ENCODE measurements at regions not wholly inside any gene's neighbourhood (a gene's known extent, or its start where the extent isn't known, plus 50 kb on each side); places are given as distances from the start of the nearest gene placed in this dataset.
"Not testable (repeated sequence)": the region's sequence is repeated elsewhere in the genome, so short reads cannot be mapped to it uniquely, and the experiment has no call there.

DNA sequence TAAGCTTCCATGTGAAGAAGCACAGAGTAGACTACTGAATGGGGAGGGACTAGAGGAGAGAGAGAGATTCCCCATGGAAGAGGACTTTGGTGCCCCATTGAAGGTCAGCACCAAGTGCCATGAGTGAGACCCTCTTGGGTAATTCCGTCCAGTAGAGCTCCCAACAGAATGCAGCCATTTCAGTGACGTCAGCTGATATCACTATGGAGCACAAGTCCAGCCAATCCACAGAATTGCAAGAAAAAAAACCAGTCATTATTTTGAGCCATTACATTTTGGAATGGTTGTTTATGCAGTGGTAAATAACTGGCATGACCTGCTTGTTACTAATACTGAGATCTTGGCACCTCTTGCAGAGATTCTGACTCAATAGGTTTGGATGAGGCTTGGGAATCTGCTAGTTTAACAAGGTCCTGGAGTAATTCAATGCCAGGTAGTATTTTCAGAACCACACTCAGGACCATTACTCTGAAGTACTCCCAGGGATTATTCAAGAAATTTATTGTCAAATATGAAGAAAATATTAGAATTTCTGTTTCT is 52.6 kb upstream of the SP8 start:
- no peak for DNase-seq (ENCODE audit: low spot score)

DNA sequence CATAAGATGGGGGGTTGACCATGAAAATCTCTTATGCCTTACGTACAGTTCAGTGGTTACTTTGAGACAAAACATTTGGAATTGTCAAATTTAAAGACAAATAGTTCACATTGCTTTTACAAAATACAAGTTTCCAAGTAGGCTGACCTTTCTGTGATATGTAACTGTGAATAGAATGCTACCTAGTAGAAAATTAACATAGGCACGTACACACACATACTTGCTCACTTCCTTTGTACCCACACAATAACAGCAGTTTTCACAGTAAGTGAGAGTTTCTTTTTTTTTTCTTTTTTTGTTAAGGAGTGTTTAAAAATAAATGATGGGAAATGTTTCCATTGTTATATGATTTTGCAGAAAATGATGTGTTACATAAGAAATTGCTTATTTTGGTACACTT is 53.3 kb upstream of the SP8 start:
- DNase-seq (ENCODE audit: low spot score): no peak

DNA sequence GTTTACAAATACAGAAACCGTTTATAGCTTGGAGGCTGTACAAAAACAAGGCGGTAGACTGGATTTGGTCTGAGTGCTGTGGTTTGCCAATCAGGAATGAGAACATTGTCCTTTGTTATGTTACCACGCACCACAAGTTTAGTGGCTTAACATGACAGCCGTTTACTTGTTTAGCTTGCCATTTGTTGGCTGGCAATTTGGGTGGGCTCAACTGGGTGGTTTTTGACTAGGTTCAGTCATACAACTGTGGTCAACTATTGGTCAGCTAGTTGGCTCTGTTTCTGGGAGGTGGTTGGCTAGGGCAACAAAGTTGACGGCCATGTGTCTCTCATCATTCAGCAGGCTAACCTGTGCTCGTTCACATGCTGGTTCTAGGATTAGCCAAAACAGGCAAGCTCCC is 60.1 kb upstream of the SP8 start:
- DNase-seq (ENCODE audit: low spot score): no peak

DNA sequence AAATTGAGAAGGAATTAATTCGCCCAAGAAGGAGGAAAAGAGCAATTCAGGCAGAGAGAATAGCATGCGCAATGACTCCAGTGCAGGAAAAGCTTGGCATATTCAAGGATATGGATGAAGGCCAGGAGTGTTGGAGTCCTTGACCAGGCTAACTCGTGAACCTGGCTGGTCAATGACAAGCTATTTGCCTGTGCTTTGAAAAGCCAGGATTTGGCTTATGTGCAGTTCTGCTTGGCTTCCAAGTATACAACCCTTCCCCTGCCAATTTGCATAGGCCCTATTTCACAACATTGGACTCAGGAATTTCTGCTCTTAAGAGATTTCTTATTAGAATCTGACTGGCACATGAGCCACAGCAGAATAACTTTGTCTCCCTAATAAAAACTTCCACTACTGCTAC is 72.3 kb upstream of the SP8 start:
- DNase-seq (ENCODE audit: low spot score): no peak

DNA sequence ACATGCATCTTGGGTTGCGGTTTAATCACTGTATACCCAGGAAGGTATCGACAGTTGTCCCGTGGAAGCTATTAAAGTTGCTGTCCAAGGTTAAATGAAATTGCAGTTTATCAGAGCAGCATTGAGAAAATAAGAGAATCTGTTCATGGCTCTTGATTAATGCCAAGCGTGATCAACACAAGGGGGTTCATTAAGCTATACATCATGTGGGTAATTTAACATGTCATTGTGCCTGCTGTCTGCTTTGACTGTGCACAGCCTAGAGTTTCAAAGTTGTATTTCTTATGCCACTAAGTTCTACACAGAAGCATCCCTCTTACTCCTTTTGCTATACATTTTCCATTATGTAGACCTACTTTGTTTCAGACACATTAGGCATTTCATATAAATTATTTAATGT is 74.8 kb upstream of the SP8 start:
- no peak for DNase-seq (ENCODE audit: low spot score)

DNA sequence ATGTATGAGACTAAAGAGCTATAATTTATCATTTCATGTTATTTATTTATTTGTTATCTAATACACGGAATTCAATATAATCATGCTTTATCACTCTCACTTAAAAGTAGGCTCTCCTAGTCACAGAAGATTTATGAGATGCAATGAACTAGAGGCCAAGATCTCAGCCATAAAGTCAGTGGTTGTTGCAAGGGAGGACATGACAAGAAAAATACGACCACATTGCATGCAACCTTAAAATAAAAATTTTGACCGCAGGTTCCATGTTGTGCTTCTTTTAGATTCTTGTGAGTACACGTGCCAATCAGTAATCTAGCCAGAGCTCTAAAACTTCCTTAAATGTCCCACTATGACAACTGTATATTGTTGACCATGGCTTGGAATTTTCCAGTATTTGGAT is 75.9 kb upstream of the SP8 start:
- DNase-seq (ENCODE audit: low spot score): no peak

DNA sequence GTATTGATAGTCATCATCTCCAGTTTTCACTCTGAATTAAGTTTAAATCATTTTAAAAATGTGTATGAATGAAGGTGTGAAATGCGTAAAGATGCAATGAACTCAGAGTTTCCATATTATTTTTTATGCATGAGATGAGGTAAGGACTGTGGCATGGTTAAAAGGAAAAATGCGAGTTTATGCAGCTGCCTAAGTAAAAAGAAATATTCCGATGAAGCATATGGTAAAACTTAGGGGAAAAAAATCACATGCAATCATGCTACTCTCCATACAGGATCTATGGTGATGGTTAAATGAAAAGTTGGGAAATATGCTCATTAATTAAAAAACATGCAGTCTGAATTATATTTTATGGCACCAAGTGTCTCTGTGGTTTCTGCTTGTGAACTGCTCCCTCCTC is 77.5 kb upstream of the SP8 start:
- DNase-seq (ENCODE audit: low spot score): no peak

DNA sequence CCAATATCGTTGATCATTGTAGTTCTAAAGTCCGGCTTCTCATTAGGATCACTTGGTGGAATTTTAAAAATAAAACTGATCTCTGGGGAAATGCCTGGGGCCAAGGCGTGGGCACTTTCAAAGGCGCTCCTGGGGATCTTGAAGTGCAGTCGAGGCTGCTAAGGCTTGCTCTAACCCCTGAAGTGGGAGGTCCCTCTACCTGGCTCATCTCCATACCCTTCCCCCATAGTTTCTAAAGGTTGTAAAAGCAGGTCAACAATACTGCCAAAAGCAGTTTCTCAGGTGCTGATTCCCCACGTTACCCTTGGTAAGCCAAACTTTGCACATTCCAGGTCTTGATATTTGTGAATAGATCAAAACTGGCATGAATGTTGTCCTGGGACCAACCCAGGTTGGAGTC is 79.0 kb upstream of the SP8 start:
- no peak for DNase-seq (ENCODE audit: low spot score)

DNA sequence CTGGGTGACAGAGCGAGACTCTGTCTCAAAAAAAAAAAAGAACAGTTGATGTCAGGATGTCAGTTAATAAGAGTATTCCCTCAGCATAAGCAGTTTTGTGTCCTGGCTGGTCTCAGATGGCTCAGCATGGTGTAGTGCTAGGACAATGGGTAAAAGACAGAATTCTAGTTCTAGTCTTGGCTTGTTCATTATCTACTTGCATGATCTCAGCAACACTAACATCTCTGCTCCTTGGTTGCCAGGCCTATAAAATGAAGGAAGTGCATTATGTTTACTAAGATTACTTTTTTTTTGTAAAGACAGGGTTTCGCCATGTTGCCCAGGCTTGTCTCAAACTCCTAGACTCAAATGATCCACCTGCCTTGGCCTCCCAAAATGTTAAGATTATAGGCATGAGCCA is 84.3 kb upstream of the SP8 start:
- DNase-seq (ENCODE audit: low spot score): no peak

DNA sequence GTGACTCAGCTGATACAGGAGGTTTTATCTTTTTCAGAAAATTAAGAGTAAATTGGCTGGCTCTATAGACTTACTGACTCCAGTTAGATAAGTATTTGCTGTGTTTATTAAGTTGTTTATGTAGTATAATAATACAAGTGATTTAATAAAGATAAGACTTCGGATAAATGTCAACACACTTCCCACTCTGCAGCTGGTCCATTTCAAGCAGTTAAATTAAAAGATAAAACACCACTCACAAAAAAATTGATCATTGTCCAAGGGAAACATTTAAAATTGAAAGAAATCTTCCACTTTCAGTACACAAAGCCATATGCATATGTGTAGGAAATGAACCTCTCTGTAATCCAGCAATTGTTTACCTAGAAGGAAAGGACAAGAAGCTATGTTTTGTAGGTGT is 106.1 kb upstream of the SP8 start:
- DNase-seq (ENCODE audit: low spot score): no peak

DNA sequence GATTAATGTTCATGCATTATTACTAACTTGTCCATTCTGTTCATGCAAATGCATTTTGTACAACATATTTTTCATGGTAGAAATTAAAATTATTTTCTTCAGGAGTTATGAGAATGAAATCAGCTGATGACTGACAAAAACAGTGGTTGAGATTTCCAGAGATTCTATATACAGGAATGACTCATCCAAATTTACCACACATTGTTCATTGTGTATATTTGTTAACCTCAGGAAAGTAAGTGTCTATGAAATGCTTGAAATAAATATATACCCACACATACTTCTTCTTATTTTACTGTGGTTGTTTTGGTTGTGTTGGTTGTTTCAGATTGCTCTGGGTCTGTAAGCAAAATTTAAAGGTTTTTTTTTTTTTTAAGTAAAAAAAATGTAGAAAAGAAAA is 108.1 kb upstream of the SP8 start:
- DNase-seq (ENCODE audit: low spot score): no peak

DNA sequence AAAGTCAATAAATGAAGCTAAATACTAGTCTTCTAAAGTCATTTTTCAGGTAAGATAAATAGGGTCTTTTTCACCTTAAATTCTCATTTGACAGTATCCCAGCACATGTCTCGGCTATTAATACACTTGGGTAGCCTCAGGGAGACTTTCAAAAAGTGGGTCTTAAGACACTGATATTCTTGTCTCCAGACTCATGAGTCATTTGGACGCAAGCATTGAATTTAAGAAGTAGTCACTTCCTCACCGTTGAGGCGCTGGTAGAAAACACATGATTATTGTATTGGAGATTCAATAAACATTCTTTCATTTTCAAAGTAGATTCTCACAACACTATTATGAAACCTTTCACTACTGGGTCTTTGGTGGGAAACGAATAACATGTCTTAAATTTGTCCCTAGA is 108.9 kb upstream of the SP8 start:
- DNase-seq (ENCODE audit: low spot score): no peak

DNA sequence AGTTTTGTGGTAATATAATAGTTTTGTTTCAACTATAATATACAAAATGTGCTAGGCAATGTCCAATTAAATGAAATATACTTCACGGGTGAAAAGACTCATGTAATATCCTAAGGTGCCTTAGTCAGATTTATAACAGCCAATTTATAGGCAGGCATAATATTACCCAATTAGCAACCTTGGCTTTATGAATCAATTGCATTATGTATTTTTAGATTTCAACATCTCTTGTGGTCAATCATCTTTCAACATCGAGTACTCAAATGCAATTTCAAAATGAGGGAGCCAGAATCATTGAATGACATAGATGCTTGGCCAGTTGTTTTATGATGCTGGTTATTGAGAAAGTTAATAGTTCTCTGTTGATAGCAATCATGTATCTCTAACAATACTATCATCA is 110.3 kb upstream of the SP8 start:
- DNase-seq (ENCODE audit: low spot score): no peak

DNA sequence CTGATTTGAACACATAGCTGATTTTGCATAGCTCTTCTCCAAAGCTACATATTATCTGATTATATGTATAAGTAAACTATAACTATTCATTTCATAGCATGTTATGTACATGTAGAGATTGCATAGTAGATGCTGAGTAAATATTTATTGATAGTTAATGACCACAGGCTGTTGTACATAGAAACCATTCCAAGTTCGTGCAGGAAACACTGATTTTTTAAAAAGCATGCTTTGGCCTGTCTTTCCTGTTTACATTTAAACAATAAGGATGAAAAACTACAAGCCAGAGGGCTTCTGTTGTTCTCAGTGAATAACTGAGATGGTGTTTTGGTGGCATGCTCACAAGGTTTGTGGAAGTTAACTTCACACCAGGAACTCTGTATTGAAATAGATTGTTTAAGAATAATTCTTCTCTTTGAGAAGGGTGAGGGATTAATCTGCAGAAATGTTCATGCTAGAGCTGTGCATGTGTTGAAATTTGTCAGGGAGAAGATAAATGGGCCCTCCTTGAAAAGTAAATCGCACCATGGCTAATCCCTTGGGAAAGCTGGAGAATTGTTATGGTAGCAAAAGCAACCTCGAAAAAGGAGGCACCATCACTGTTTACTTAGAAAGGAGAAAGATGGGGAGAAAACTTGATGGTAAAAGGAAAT is 120.2 kb upstream of the SP8 start:
- no peak for DNase-seq (ENCODE audit: low spot score)

DNA sequence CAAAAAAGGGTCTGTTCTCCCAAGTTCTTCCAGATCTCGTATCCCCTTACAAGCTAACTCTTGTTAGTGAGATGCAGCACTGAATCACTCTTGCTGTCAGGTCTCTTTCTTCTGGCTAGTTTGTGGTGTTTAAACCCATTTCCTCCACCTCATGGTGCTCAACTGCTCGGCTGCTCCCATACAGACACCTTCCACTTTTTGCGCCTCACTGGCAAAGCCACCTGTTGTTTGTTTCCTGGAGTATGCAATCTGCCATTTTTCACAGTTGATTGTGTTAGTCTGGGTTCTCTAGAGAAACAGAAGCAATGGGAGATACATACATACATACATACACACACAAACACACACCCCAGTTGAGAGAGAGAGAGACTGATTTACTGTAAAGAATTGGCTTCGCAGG is 124.4 kb upstream of the SP8 start:
- no peak for DNase-seq (ENCODE audit: low spot score)

DNA sequence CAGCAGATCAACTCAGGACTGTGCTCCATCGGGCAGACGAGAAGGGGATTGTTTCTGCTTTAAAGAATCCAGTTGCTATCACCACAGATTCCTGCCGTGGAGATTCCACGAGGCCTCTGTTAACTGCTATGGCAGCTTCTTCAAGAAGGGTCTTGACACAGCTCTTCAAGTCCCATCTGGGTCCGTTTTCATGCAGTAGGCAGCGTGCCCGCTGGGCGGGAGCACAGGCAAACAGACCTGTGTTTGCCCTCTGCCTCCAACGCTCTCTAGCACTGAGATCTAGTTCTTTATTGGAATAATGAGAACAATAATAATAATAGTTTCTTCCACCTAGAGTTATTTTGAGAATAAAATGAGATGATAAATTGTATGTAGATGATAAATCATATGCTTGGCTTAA is 127.2 kb upstream of the SP8 start:
- no peak for DNase-seq (ENCODE audit: low spot score)

DNA sequence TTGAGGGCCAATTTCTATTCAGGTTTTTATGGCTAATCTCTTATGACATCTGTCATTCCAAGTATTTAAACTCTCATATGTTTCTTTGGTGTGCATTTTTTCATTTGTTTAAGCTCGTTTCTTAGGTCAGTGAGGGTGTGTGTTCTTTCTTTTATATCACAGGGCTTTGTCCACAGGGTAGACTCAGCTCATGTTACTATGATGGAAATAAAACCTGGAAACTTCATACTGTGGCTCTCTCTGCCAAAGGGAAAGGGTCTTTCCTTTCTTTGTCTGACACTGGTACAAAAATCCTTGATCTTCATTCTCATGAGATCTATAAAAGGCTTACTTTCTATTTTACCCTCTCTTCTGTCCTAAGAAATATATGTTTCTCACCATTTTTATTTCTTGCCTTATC is 129.6 kb upstream of the SP8 start:
- DNase-seq (ENCODE audit: low spot score): no peak

DNA sequence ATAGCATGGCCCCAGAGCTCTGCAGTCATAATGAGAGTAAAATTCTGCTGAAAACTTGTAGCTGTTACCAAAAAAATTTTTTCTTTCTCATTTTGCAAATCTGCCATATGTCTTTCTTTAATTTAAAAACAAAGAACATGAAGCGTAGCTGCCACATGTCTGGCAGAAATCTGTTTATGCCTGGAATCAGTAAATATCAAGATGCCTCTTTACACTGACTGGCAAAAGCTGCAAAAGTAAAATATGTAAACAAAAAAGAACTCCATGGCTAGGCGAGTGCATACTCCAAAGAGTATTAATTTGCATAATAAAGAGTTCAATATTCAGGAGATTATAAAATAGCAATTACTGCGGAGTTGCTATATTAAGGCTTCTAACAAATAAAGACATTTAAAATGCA is 130.9 kb upstream of the SP8 start:
- DNase-seq (ENCODE audit: low spot score): no peak

DNA sequence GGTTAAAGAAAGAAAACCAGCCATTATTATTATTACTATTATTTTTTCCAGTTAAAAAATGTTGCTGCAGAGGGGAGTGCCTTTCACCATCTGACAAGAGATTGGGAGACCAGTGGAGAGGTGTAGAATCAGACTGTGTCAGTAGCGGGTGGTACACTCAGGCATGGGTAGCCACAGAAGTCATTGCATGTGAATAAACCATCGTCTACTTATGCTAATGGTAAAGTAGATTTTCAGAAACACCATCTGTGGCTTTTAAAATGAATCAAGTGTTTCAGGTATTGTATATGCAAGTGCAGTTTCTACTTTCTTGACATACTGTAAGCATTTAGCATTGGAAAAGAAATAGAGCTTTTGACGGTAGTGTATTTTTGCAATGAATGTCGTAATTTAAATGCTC is 131.5 kb upstream of the SP8 start:
- DNase-seq (ENCODE audit: low spot score): no peak

DNA sequence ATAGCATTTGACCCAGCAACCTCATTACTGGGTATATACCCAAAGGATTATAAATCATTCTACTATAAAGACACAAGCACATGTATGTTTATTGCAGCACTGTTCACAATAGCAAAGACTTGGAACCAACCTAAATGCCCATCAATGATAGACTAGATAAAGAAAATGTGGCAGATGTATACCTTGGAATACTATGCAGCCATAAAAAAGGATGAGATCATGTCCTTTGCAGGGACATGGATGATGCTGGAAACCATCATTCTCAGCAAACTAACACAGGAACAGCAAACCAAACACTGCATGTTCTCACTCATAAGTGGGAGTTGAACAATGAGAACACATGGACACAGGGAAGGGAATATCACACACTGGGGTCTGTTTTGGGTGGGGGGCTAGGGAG is 140.5 kb upstream of the SP8 start:
- DNase-seq (ENCODE audit: low spot score): not testable (repeated sequence)

DNA sequence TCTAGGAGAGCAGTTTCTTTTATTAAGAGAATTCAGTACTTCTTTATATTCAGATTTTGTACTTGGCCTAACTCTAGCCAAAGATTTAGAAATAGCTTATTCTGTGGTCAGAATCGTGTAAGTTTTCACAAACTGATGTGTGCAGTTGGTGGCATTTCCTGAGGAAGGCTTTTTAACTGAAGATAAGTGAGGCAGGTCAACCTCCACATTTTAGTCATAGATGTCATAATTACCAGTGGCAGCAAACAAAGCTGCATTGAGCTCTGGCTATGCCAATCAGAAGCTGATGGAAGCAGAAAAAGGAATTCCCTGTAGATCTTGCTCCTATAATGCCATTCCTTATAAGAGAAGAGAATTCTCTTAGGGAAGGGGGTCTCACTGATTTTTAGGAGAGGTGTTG is 141.3 kb upstream of the SP8 start:
- no peak for DNase-seq (ENCODE audit: low spot score)

DNA sequence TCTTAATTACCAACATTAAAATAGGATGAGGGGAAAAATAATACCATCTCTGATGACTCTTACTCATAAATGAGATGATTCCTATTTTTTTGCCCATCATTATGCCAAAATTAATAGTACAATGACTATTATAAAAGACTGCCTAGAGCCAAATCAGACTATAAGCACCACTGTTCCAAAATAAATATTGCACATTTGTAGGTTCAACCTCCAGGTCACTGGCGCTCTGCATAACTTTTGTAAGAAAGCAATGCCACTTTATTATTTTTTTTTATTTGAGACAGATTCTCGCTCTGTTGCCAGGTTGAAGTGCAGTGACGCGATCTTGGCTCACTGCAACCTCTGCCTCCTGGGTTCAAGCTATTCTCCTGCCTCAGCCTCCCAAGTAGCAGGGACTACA is 142.5 kb upstream of the SP8 start:
- DNase-seq (ENCODE audit: low spot score): no peak

DNA sequence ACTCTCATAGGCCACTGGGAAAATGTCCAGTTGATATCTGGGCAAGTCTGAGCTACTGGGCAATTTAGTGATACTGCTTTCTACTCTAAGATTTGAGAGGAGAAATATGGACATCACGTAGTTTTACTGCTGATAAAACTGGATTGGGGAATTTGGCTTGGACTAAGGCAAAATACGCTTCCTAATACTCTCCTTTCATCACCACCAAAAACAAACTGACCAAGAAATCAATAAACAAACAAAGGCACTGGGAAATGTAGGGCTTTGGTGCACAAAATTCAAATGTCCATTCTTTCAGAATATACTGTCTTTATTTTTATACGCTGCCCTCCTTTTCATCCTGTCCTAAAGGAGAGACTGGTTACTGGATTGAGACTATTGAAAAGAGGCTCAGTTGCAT is 145.1 kb upstream of the SP8 start:
- no peak for DNase-seq (ENCODE audit: low spot score)

DNA sequence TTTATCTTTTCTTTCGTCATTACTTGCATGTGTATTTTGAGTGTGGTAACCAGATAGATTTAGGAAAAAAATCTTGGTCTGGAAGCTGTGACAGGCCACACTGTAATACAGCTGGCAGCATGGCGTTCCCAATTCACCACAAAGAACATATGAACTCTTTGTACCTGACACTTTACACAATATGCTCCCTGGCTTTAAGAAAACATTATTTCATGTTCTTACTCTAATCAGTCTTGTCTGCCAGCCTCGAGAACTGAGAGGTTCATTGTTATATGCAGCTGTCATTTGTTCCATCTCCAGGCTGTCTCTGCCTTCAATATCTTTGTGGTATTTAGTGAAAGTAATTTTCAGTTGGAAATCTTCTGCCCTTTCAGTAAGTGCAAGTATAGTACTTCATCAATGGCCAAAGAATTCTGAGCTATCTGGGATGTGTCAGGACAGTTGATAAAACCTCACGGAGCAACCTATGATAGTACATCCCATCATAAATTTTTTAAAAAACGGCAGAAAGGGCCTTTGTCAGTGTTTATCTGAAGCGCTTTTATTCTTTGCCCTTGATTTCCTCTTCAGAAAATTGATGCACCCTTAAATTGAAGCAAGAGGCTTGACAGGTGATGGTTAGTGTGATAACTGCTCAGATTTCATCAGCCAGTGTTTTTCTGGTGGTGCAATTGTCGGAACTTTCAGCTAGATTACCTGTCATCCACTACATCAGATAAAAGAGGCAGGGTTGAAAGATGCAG is 146.3 kb upstream of the SP8 start:
- no peak for DNase-seq (ENCODE audit: low spot score)
